ENCODE measurements at regions not wholly inside any gene's neighbourhood (a gene's known extent, or its start where the extent isn't known, plus 50 kb on each side); places are given as distances from the start of the nearest gene placed in this dataset.

DNA sequence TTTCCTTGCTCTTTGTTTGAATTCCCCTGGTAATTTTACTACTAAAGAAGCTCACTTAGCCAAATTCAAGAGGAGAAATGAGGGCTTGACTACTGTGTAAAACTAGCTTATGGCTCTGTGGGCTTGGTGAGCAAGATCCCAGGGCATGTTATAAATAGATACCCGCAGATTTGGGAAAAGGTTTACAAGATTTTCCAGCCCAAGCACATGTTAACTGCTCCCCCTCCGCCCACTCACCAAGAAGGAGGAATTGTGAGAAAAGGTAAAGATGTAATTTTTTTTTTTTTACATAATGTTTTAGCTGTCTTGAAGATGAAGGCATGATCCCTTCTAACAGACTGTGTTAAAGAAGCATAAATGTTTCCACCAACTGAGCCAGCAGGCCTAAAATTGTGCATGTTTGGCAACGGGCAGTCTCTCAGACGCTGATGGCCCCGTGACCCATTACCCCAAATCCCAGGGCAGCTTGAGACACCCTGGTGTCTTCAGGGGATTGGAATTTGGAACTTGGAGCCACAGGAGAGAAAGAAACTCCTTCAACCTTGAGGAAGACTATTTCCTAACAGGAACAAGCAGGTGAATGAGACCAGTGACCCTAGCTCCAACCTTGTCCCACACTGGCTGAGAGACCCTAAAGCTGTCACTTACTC is 429.8 kb upstream of the CELF2 start:
- no peak for TF ChIP-seq EZH2phosphoT487 (IDR thresholded peaks at IDR 0.05)
- TF ChIP-seq, protein P1, sequence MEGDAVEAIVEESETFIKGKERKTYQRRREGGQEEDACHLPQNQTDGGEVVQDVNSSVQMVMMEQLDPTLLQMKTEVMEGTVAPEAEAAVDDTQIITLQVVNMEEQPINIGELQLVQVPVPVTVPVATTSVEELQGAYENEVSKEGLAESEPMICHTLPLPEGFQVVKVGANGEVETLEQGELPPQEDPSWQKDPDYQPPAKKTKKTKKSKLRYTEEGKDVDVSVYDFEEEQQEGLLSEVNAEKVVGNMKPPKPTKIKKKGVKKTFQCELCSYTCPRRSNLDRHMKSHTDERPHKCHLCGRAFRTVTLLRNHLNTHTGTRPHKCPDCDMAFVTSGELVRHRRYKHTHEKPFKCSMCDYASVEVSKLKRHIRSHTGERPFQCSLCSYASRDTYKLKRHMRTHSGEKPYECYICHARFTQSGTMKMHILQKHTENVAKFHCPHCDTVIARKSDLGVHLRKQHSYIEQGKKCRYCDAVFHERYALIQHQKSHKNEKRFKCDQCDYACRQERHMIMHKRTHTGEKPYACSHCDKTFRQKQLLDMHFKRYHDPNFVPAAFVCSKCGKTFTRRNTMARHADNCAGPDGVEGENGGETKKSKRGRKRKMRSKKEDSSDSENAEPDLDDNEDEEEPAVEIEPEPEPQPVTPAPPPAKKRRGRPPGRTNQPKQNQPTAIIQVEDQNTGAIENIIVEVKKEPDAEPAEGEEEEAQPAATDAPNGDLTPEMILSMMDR (IDR thresholded peaks at IDR 0.05): no peak

Measured in neural progenitor cell (in vitro differentiated cells).